IMR-90 (cell line): ENCODE measurements at regions not wholly inside any gene's neighbourhood (a gene's known extent, or its start where the extent isn't known, plus 50 kb on each side); places are given as distances from the start of the nearest gene placed in this dataset.

ENCODE experiments used
- CEBPB ChIP-seq: IDR thresholded peaks from 2 replicates; pipeline ENCODE4 v1.6.1; 2012; ENCODE audit warnings: low read depth, low read length, improper control_type of control experiment
- POLR2A ChIP-seq: IDR thresholded peaks from 2 replicates; pipeline ENCODE4 v1.6.1; 2012; ENCODE audit warnings: mild to moderate bottlenecking, low read depth, low read length
- RAD21 ChIP-seq: IDR thresholded peaks from 2 replicates; pipeline ENCODE4 v1.6.1; 2012; ENCODE audit warnings: low read length, improper control_type of control experiment
- RFX5 ChIP-seq: IDR thresholded peaks from 2 replicates; pipeline ENCODE4 v1.8.0; 2012; ENCODE audit warnings: low read depth, mild to moderate bottlenecking, low read length, moderate library complexity
- TF ChIP-seq, protein P1 (sequence below): conservative IDR thresholded peaks from 2 replicates; pipeline ENCODE4 v1.5.1; 2012; ENCODE audit warnings: mild to moderate bottlenecking, low read depth, low read length, improper control_type of control experiment
- TF ChIP-seq, protein P2 (sequence below): fragments of 150-350 bp; IDR thresholded peaks from 2 replicates; pipeline ENCODE4 v1.6.1; 2016; ENCODE audit warnings: low read depth, mild to moderate bottlenecking, low read length, moderate library complexity, borderline replicate concordance
- TF ChIP-seq, protein P3 (sequence below): fragments of 150-350 bp; IDR thresholded peaks from 2 replicates; pipeline ENCODE4 v1.6.1; 2017; ENCODE audit warnings: mild to moderate bottlenecking, antibody characterized with exemption, low read length, low read depth

DNA sequence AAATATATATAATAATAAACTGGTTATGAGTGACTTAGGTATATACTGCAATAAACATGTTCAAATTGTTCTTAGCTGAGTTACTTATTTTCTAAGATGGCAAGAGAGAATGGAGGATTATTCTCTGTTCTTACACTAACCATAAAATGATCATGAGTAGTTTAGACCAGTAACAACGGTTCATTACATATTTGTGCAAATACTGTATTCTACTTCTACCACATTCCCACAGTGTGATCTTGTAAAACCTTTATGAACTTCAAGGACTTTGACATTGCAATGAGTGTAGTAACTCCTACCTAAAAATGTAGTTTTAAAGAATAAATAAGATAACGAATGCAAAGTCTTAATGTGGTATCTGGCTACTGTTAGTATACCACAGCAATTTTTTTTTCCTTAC is 353.7 kb upstream of the NCAM2 start:
- TF ChIP-seq, protein P1, sequence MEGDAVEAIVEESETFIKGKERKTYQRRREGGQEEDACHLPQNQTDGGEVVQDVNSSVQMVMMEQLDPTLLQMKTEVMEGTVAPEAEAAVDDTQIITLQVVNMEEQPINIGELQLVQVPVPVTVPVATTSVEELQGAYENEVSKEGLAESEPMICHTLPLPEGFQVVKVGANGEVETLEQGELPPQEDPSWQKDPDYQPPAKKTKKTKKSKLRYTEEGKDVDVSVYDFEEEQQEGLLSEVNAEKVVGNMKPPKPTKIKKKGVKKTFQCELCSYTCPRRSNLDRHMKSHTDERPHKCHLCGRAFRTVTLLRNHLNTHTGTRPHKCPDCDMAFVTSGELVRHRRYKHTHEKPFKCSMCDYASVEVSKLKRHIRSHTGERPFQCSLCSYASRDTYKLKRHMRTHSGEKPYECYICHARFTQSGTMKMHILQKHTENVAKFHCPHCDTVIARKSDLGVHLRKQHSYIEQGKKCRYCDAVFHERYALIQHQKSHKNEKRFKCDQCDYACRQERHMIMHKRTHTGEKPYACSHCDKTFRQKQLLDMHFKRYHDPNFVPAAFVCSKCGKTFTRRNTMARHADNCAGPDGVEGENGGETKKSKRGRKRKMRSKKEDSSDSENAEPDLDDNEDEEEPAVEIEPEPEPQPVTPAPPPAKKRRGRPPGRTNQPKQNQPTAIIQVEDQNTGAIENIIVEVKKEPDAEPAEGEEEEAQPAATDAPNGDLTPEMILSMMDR: no peak
- no peak for TF ChIP-seq POLR2A
- TF ChIP-seq CEBPB: no peak
- no peak for TF ChIP-seq RAD21
- no peak for TF ChIP-seq RFX5
- TF ChIP-seq, protein P2, sequence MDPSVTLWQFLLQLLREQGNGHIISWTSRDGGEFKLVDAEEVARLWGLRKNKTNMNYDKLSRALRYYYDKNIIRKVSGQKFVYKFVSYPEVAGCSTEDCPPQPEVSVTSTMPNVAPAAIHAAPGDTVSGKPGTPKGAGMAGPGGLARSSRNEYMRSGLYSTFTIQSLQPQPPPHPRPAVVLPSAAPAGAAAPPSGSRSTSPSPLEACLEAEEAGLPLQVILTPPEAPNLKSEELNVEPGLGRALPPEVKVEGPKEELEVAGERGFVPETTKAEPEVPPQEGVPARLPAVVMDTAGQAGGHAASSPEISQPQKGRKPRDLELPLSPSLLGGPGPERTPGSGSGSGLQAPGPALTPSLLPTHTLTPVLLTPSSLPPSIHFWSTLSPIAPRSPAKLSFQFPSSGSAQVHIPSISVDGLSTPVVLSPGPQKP: no peak
- TF ChIP-seq, protein P3, sequence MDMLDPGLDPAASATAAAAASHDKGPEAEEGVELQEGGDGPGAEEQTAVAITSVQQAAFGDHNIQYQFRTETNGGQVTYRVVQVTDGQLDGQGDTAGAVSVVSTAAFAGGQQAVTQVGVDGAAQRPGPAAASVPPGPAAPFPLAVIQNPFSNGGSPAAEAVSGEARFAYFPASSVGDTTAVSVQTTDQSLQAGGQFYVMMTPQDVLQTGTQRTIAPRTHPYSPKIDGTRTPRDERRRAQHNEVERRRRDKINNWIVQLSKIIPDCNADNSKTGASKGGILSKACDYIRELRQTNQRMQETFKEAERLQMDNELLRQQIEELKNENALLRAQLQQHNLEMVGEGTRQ: no peak
